Natural killer cell (primary cell): ENCODE measurements at regions not wholly inside any gene's neighbourhood (a gene's known extent, or its start where the extent isn't known, plus 50 kb on each side); places are given as distances from the start of the nearest gene placed in this dataset.

Experiments
- ATAC-seq, 3 donors: fragments of 150-1000 bp in 2 of 3; fragments of 200-7000 bp in 1 of 3; cut with Tn5 transposase; 1 replicate in 1 of 3; 2 replicates in 2 of 3; pipeline ENCODE4 v1.10.0; 2021; ENCODE audit warnings: mild to moderate bottlenecking in 2 of 3, moderate library complexity in 2 of 3
- DNase-seq, 2 donors: peaks; one replicate each; pipeline versions ENCODE4 v3.0.0 to v3.0.0-alpha.2; 2013 to 2021; ENCODE audit warnings: mixed read lengths in 1 of 2
- H3K27ac ChIP-seq: one replicate; pipeline ENCODE4 v1.5.1; 2013; ENCODE audit warnings: mild to moderate bottlenecking, low read length
- H3K27me3 ChIP-seq: one replicate; pipeline ENCODE4 v1.6.1; 2013; ENCODE audit warnings: low read length; ENCODE audit not compliant: control insufficient read depth, insufficient read depth
- H3K36me3 ChIP-seq: one replicate; pipeline ENCODE4 v1.6.1; 2013; ENCODE audit warnings: low read length; ENCODE audit not compliant: control insufficient read depth, insufficient read depth
- H3K4me1 ChIP-seq: one replicate; pipeline ENCODE4 v1.6.1; 2013; ENCODE audit warnings: low read length; ENCODE audit not compliant: control insufficient read depth, insufficient read depth
- H3K4me3 ChIP-seq: one replicate; pipeline ENCODE4 v1.5.1; 2013; ENCODE audit warnings: low read length
- H3K9me3 ChIP-seq: one replicate; pipeline ENCODE4 v1.6.1; 2013; ENCODE audit warnings: low read length; ENCODE audit not compliant: control insufficient read depth, insufficient read depth
- H3K27ac Mint-ChIP-seq, 2 donors: one replicate each; pipeline ENCODE4 v1.8.0; 2022; ENCODE audit warnings: mild to moderate bottlenecking in 2 of 2, mixed read lengths in 2 of 2, moderate library complexity in 1 of 2
- H3K27me3 Mint-ChIP-seq, 2 donors: one replicate each; pipeline ENCODE4 v1.8.0; 2022; ENCODE audit warnings: low read depth in 2 of 2, mixed read lengths in 2 of 2
- H3K36me3 Mint-ChIP-seq: one replicate; pipeline ENCODE4 v1.8.0; 2022; ENCODE audit warnings: mixed read lengths
- H3K4me1 Mint-ChIP-seq, 2 donors: one replicate each; pipeline ENCODE4 v1.8.0; 2022; ENCODE audit warnings: mixed read lengths in 2 of 2
- H3K4me3 Mint-ChIP-seq: one replicate; pipeline ENCODE4 v1.8.0; 2022; ENCODE audit warnings: mild to moderate bottlenecking, moderate library complexity, mixed read lengths
- H3K9me3 Mint-ChIP-seq, 2 donors: one replicate each; pipeline ENCODE4 v1.8.0; 2022; ENCODE audit warnings: mixed read lengths in 2 of 2
- WGBS: methylation state at CpG from one replicate; pipeline ENCODE4 v1.1.7; 2013; ENCODE audit warnings: missing lambda C conversion rate; ENCODE audit not compliant: insufficient coverage; 5-methylcytosine and 5-hydroxymethylcytosine counted together
- intact Hi-C: fragments of 100-400 bp; cut with micrococcal nuclease; formaldehyde crosslinking; loops from one replicate; pipeline ENCODE4 v1.14.2; 2022
- TF ChIP-seq, protein P1 (sequence below): fragments of 200-600 bp; IDR thresholded peaks from one replicate; pipeline ENCODE4 v1.8.0; 2022; ENCODE audit warnings: antibody characterized with exemption

DNA sequence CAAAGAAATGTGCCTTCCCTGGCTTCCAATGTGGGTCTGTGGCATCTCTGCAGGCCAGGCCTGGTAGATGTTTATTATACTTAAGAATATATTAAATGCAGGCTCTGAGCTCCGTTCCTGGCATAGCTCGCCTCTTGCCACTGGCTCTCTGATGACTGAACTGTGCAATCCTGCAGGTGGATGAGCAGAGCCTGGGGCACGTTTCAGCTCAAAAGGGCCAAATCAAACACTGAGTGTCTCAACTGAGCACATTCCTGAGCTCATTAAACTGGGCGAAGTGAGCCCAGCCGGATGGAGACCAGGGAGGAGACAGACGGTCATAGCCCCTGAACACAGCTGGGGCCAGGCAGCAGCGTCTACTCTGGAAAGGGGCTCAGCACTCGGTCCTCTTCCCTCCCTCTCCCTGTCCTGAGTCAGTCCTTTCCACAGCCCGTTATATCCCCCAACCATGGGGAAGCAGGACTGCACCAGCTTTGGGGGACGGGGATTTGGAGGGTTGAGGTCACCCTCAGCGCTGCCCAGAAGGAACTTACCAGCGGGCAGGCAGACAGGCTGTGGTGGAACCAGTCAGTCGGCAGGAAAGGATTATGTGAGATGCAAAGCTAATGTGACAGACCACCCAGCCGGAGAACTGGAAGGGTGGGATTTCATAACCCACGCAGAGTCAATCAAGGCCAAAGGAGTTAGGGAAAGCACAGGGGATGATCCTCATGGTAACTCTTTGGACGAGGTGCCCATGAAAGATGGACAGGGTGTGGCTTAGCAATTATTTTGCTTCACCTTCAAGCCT is 77.4 kb upstream of the ANKRD34C start:
- Histone ChIP-seq H3K27ac (no peak overlapping the region), H3K9me3 (no peaks in the 10 kb centered on the region), H3K27me3 (peaks cover 3% of the 10 kb centered on the region), H3K36me3 (no peaks in the 10 kb centered on the region), H3K4me1 (no peaks in the 10 kb centered on the region), H3K4me3 (no peak overlapping the region)
- WGBS: 77% methylated on average over 16 of the region's 16 CpGs
- Mint-ChIP-seq H3K9me3 (no peaks in the 10 kb centered on the region), H3K4me1 (no peaks in the 10 kb centered on the region), H3K27ac (no peak overlapping the region), H3K36me3 (no peaks in the 10 kb centered on the region), H3K27me3 (peaks cover 28 to 72% of the 10 kb centered on the region in 2 donors), H3K4me3 (no peak overlapping the region)
- intact Hi-C loops: no loop called here
- TF ChIP-seq, protein P1, sequence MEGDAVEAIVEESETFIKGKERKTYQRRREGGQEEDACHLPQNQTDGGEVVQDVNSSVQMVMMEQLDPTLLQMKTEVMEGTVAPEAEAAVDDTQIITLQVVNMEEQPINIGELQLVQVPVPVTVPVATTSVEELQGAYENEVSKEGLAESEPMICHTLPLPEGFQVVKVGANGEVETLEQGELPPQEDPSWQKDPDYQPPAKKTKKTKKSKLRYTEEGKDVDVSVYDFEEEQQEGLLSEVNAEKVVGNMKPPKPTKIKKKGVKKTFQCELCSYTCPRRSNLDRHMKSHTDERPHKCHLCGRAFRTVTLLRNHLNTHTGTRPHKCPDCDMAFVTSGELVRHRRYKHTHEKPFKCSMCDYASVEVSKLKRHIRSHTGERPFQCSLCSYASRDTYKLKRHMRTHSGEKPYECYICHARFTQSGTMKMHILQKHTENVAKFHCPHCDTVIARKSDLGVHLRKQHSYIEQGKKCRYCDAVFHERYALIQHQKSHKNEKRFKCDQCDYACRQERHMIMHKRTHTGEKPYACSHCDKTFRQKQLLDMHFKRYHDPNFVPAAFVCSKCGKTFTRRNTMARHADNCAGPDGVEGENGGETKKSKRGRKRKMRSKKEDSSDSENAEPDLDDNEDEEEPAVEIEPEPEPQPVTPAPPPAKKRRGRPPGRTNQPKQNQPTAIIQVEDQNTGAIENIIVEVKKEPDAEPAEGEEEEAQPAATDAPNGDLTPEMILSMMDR: no peak
- DNase-seq (no peak), ATAC-seq (no peak)

DNA sequence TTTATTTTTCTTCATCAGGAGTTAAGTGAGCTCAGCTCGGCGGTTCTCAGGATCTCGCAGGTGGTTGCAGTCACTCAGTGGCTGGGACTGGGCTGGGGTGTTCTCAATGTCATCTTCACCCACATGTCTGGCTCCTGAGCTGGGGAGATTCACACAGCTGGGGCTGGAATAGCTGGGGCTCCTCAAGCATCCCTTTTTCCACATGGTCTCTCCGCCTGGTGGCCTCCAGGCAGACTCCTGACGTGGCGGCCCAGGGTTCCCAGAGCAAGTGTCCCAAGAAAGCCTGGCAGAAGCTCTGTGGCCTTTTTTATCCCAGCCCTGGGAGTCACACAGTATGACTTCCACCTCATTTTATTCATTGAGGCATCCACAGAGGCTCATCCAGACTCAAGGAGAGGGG is 84.1 kb upstream of the ANKRD34C start:
- no peaks in the 10 kb centered on the region for H3K27me3 ChIP-seq
- no peaks in the 10 kb centered on the region for H3K36me3 Mint-ChIP-seq
- no peaks in the 10 kb centered on the region for H3K36me3 ChIP-seq
- H3K4me1 ChIP-seq: no peaks in the 10 kb centered on the region
- H3K4me1 Mint-ChIP-seq: no peaks in the 10 kb centered on the region
- ATAC-seq (no peak), DNase-seq (no peak)
- no peaks in the 10 kb centered on the region for H3K9me3 ChIP-seq
- TF ChIP-seq, protein P1: no peak
- no peaks in the 10 kb centered on the region for H3K9me3 Mint-ChIP-seq
- H3K4me3 ChIP-seq: no peak overlapping the region
- intact Hi-C loops: no loop called here
- no peak overlapping the region for H3K4me3 Mint-ChIP-seq
- WGBS: 88% methylated on average over 6 of the region's 6 CpGs
- peaks cover 29 to 48% of the 10 kb centered on the region in 2 donors for H3K27me3 Mint-ChIP-seq
- no peak overlapping the region for H3K27ac ChIP-seq
- H3K27ac Mint-ChIP-seq: no peak overlapping the region

DNA sequence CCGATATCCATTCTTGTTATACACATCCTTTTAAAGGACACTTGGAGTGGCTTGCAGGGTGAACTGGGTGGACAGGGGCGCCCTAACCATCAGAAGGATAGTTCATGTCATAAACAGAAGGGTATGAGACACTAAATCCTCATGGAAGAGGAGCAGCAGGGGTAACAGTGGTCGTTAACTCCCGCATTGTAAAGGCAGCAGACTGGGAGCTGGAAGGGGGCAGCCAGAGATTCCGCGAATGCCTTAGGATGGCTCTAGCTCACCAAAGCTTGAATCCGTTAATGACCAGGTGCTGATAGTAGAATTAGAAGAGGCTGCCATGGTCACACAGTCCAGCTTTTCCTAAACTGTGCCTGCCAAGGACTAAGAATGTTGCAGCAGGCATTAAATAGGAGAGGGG is 85.2 kb upstream of the ANKRD34C start:
- 68% methylated on average over 7 of the region's 7 CpGs for WGBS
- Histone ChIP-seq H3K4me1 (no peaks in the 10 kb centered on the region), H3K36me3 (no peaks in the 10 kb centered on the region), H3K27me3 (no peaks in the 10 kb centered on the region), H3K9me3 (no peaks in the 10 kb centered on the region), H3K4me3 (no peak overlapping the region), H3K27ac (no peak overlapping the region)
- TF ChIP-seq, protein P1: no peak
- Mint-ChIP-seq H3K4me1 (no peaks in the 10 kb centered on the region), H3K27ac (no peak overlapping the region), H3K9me3 (no peaks in the 10 kb centered on the region), H3K36me3 (no peaks in the 10 kb centered on the region), H3K27me3 (peaks cover 22 to 38% of the 10 kb centered on the region in 2 donors), H3K4me3 (no peak overlapping the region)
- intact Hi-C loops: no loop called here
- DNase-seq: no peak
- ATAC-seq: no peak

- Histone ChIP-seq H3K27me3 (no peaks in the 10 kb centered on the region), H3K4me3 (no peak overlapping the region), H3K4me1 (no peaks in the 10 kb centered on the region), H3K9me3 (no peaks in the 10 kb centered on the region), H3K27ac (no peak overlapping the region), H3K36me3 (no peaks in the 10 kb centered on the region)
- intact Hi-C loops: no loop called here
- H3K9me3 Mint-ChIP-seq: no peaks in the 10 kb centered on the region
- H3K4me1 Mint-ChIP-seq: no peaks in the 10 kb centered on the region
- no peaks in the 10 kb centered on the region for H3K36me3 Mint-ChIP-seq
- WGBS: 66% methylated on average over 5 of the region's 5 CpGs
- H3K27ac Mint-ChIP-seq: no peak overlapping the region
- H3K4me3 Mint-ChIP-seq: no peak overlapping the region
- peaks cover 23 to 32% of the 10 kb centered on the region in 2 donors for H3K27me3 Mint-ChIP-seq
- ATAC-seq: no peak
- no peak for DNase-seq
- TF ChIP-seq, protein P1: no peak
These were observed 86.7 kb upstream of the ANKRD34C start for GRCh38 chr15:79195802-79196201.
